ENCODE measurements at regions not wholly inside any gene's neighbourhood (a gene's known extent, or its start where the extent isn't known, plus 50 kb on each side); places are given as distances from the start of the nearest gene placed in this dataset.

DNA sequence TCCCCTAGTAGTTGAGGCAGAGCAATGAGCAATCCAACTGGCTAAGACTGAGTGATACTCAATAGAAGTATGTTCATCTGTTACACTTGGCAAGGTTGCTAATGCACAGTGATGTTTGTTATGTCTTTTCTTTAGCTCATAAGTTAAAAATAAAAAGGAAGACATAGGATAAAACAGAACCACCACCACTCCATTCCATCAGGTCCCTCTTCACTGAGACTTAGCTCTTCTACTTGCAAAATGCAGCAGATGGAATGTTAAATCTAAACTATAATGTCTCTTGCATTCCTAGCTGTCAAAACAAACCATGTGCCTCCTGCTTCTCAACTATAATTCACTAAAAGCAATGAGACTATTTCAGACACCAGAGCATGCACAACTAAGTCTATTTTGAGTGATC, 265.6 kb upstream of the UBE2E2 start (continued):
- no peak for TF ChIP-seq ZNF367 (CRISPR knock-in tag; IDR thresholded peaks at IDR 0.05; ENCODE audit: borderline replicate concordance)
- TF ChIP-seq, protein P1, sequence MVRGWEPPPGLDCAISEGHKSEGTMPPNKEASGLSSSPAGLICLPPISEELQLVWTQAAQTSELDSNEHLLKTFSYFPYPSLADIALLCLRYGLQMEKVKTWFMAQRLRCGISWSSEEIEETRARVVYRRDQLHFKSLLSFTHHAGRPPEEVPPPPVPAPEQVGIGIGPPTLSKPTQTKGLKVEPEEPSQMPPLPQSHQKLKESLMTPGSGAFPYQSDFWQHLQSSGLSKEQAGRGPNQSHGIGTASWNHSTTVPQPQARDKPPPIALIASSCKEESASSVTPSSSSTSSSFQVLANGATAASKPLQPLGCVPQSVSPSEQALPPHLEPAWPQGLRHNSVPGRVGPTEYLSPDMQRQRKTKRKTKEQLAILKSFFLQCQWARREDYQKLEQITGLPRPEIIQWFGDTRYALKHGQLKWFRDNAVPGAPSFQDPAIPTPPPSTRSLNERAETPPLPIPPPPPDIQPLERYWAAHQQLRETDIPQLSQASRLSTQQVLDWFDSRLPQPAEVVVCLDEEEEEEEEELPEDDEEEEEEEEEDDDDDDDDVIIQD (CRISPR knock-in tag; IDR thresholded peaks at IDR 0.05; ENCODE audit: low read depth), result no peak
- TF ChIP-seq ZNF256 (CRISPR knock-in tag; conservative IDR thresholded peaks at IDR 0.05), result no peak

DNA sequence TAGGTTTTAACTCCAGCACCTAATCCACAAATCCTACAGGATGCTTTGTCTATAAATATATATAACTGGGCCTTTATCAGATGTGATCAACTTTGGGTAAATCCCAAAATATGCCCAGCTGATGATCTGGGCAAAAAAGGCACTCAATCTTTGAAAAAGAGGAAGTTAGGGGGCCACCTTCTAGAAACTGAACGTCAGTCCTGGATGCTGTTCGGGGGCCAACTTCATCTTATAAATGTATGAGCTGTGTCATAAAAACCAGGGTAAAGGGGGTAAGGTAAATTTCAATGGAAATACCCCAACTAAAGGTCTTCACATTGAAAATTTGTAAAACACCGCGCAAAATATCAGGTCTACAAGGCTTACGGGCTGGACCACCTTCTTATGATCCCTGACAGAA, 264.4 kb upstream of the UBE2E2 start:
- BruUV-seq (replicated peaks), result no TSS peak
- ATAC-seq (no peak), DNase-seq (ENCODE audit: low spot score) (no peak), FAIRE-seq (no peak)
- Histone ChIP-seq H3K27ac (ENCODE audit: extremely low read length, insufficient read depth, low read length) (no peak overlapping the region), H3K4me2 (ENCODE audit: low read depth, low read length) (no peak overlapping the region), H4K20me1 (ENCODE audit: insufficient read depth, low read length) (no peaks in the 10 kb centered on the region), H3K4me1 (ENCODE audit: insufficient read depth, low read length) (no peaks in the 10 kb centered on the region), H3K79me2 (ENCODE audit: insufficient read depth, low read length) (no peaks in the 10 kb centered on the region), H3K27me3 (ENCODE audit: control insufficient read depth in 1 of 2, insufficient read depth in 2 of 2, low read length in 2 of 2) (no peaks in the 10 kb centered on the region), H3K36me3 (replicated peaks in 1 of 2; ENCODE audit: control insufficient read depth in 1 of 2, insufficient read depth in 2 of 2, low read length in 2 of 2) (no peaks in the 10 kb centered on the region), H2AFZ (ENCODE audit: low read length) (no peak overlapping the region), H3K9me3 (ENCODE audit: low read length) (no peaks in the 10 kb centered on the region), H3K9ac (ENCODE audit: insufficient read depth, low read depth, low read length) (no peak overlapping the region), H3K4me3 (replicated peaks in 1 of 3; ENCODE audit: insufficient read depth in 1 of 3, low read depth in 2 of 3, low read length in 3 of 3) (no peak overlapping the region)
- ChIA-PET CTCF (ENCODE audit: low intra/inter-chr PET ratio, low total read pairs) (no interaction called here), POLR2A (no interaction called here)
- WGBS (ENCODE audit: low lambda C conversion rate), result 20% methylated on average over 5 of the region's 5 CpGs
- intact Hi-C loops (cut with micrococcal nuclease; ENCODE audit: unreplicated experiment), result no loop called here
- TF ChIP-seq YY1 (IDR thresholded peaks at IDR 0.05; ENCODE audit: insufficient read depth, insufficient replicate concordance, low read depth, low read length), result no peak
- TF ChIP-seq, protein P2, sequence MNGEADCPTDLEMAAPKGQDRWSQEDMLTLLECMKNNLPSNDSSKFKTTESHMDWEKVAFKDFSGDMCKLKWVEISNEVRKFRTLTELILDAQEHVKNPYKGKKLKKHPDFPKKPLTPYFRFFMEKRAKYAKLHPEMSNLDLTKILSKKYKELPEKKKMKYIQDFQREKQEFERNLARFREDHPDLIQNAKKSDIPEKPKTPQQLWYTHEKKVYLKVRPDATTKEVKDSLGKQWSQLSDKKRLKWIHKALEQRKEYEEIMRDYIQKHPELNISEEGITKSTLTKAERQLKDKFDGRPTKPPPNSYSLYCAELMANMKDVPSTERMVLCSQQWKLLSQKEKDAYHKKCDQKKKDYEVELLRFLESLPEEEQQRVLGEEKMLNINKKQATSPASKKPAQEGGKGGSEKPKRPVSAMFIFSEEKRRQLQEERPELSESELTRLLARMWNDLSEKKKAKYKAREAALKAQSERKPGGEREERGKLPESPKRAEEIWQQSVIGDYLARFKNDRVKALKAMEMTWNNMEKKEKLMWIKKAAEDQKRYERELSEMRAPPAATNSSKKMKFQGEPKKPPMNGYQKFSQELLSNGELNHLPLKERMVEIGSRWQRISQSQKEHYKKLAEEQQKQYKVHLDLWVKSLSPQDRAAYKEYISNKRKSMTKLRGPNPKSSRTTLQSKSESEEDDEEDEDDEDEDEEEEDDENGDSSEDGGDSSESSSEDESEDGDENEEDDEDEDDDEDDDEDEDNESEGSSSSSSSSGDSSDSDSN (CRISPR knock-in tag; IDR thresholded peaks at IDR 0.05), result no peak
- no peak for TF ChIP-seq ZNF230 (CRISPR knock-in tag; IDR thresholded peaks at IDR 0.05)
- no peak for TF ChIP-seq ZFP36L2 (CRISPR knock-in tag; IDR thresholded peaks at IDR 0.05)
- in situ Hi-C loops (cut with HindIII; ENCODE audit: extremely low pct_ligation_motif_present, low pct_unique_long_range_greater_than_20kb), result no loop called here

Data from HepG2 (cell line).